ENCODE measurements at regions not wholly inside any gene's neighbourhood (a gene's known extent, or its start where the extent isn't known, plus 50 kb on each side); places are given as distances from the start of the nearest gene placed in this dataset.

DNA sequence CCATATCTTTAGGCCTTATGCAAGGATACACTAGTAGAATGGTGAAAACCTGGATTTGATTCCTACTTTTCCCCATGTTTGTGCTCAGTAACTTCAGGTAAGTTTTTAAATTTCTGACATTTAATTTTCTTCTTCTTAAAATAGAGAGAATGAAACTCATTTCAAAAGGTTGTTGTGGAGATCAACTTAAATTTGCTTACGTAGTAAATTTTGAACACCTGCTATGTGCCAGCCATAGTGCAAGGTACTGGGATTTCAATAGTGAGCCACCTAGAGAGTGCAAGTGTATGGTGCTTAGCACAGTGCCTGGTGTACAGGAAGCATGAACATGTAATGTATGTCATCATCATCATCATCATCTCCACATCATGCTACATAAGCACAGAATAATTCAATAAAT lies 73.6 kb upstream of the SMIM36 start:
- H4K20me1 ChIP-seq (ENCODE audit: control insufficient read depth, extremely low read depth, insufficient read depth, low read length), result no peaks in the 10 kb centered on the region
- no peaks in the 10 kb centered on the region for H3K36me3 ChIP-seq (ENCODE audit: control insufficient read depth in 2 of 2, extremely low read depth in 1 of 2, insufficient read depth in 2 of 2, low read length in 2 of 2)
- no peaks in the 10 kb centered on the region for H3K27me3 ChIP-seq (ENCODE audit: control insufficient read depth, extremely low read depth, insufficient read depth, low read length)
- no peak overlapping the region for H3K27ac ChIP-seq (ENCODE audit: control insufficient read depth, insufficient read depth, low read length)
- no peak for DNase-seq (ENCODE audit: low read depth, low spot score)
- no peaks in the 10 kb centered on the region for H3K9me1 ChIP-seq (ENCODE audit: control insufficient read depth, extremely low read depth, insufficient read depth, low read length)
- FAIRE-seq, result no peak
- no peak for TF ChIP-seq EZH2 (IDR thresholded peaks at IDR 0.05; ENCODE audit: low read length)
- TF ChIP-seq, protein P1, sequence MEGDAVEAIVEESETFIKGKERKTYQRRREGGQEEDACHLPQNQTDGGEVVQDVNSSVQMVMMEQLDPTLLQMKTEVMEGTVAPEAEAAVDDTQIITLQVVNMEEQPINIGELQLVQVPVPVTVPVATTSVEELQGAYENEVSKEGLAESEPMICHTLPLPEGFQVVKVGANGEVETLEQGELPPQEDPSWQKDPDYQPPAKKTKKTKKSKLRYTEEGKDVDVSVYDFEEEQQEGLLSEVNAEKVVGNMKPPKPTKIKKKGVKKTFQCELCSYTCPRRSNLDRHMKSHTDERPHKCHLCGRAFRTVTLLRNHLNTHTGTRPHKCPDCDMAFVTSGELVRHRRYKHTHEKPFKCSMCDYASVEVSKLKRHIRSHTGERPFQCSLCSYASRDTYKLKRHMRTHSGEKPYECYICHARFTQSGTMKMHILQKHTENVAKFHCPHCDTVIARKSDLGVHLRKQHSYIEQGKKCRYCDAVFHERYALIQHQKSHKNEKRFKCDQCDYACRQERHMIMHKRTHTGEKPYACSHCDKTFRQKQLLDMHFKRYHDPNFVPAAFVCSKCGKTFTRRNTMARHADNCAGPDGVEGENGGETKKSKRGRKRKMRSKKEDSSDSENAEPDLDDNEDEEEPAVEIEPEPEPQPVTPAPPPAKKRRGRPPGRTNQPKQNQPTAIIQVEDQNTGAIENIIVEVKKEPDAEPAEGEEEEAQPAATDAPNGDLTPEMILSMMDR (optimal IDR thresholded peaks at IDR 0.05 in 1 of 3, IDR thresholded peaks at IDR 0.05 in 1 of 3, conservative IDR thresholded peaks at IDR 0.05 in 1 of 3; ENCODE audit: extremely low read depth in 1 of 3, insufficient read depth in 2 of 3, low read length in 3 of 3), result no peak
- dilution Hi-C loops (cut with MboI; ENCODE audit: extremely low pct_ligation_motif_present, low sequenced_read_pairs), result no loop called here
- no peaks in the 10 kb centered on the region for H3K4me1 ChIP-seq (ENCODE audit: control insufficient read depth, extremely low read depth, insufficient read depth, low read length)
- H3K4me2 ChIP-seq (ENCODE audit: control insufficient read depth, extremely low read depth, insufficient read depth, low read depth, low read length), result no peak overlapping the region
- no peaks in the 10 kb centered on the region for H3K79me2 ChIP-seq (ENCODE audit: control insufficient read depth, insufficient read depth, low read length)
- no peak overlapping the region for H3K9ac ChIP-seq (ENCODE audit: control insufficient read depth, extremely low read depth, insufficient read depth, low read length)
- H3K9me3 ChIP-seq (ENCODE audit: control insufficient read depth, low read depth, low read length), result no peaks in the 10 kb centered on the region
- H2AFZ ChIP-seq (ENCODE audit: control insufficient read depth, low read length), result no peak overlapping the region
- H3K4me3 ChIP-seq (ENCODE audit: control insufficient read depth in 2 of 3, extremely low read depth in 1 of 3, insufficient read depth in 2 of 3, low read depth in 1 of 3, low read length in 3 of 3), result no peak overlapping the region

DNA sequence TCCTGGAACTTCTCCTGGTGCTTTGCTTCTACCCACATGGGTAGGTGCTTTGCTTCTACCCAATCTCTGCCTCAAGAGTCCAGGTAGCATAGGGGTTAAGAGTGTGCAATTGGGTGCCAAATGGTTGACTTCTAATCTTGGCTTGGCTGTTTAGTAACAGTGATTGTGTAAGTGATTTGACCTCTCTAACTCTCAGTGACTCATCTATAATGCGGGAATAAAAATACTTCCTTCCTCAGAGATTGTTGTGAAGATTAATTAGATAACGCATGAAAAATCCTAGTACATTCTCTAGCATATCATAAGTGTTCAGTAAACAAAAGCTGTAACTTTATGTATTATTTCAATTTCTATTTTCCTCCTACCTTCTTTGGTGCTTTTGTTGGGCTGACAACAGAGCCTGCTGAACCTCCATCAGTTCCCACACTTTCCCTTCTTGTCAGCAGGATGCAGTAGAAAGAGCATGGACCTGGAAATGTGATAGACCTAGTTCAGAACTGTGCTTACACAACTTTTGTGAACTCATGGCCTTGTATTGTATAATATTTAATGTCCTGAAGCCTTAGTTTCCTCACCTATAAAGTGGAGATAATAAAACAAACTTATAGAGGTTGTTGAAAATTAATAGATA lies 72.9 kb upstream of the SMIM36 start:
- TF ChIP-seq, protein P1 (optimal IDR thresholded peaks at IDR 0.05 in 1 of 3, IDR thresholded peaks at IDR 0.05 in 1 of 3, conservative IDR thresholded peaks at IDR 0.05 in 1 of 3; ENCODE audit: extremely low read depth in 1 of 3, insufficient read depth in 2 of 3, low read length in 3 of 3), result no peak
- TF ChIP-seq EZH2 (IDR thresholded peaks at IDR 0.05; ENCODE audit: low read length), result no peak
- dilution Hi-C loops (cut with MboI; ENCODE audit: extremely low pct_ligation_motif_present, low sequenced_read_pairs), result no loop called here
- Histone ChIP-seq H3K4me2 (ENCODE audit: control insufficient read depth, extremely low read depth, insufficient read depth, low read depth, low read length) (no peak overlapping the region), H3K9me3 (ENCODE audit: control insufficient read depth, low read depth, low read length) (no peaks in the 10 kb centered on the region), H3K36me3 (ENCODE audit: control insufficient read depth in 2 of 2, extremely low read depth in 1 of 2, insufficient read depth in 2 of 2, low read length in 2 of 2) (no peaks in the 10 kb centered on the region), H3K79me2 (ENCODE audit: control insufficient read depth, insufficient read depth, low read length) (no peaks in the 10 kb centered on the region), H3K27ac (ENCODE audit: control insufficient read depth, insufficient read depth, low read length) (no peak overlapping the region), H3K9me1 (ENCODE audit: control insufficient read depth, extremely low read depth, insufficient read depth, low read length) (no peaks in the 10 kb centered on the region), H2AFZ (ENCODE audit: control insufficient read depth, low read length) (no peak overlapping the region), H3K4me1 (ENCODE audit: control insufficient read depth, extremely low read depth, insufficient read depth, low read length) (no peaks in the 10 kb centered on the region), H3K4me3 (ENCODE audit: control insufficient read depth in 2 of 3, extremely low read depth in 1 of 3, insufficient read depth in 2 of 3, low read depth in 1 of 3, low read length in 3 of 3) (no peak overlapping the region), H4K20me1 (ENCODE audit: control insufficient read depth, extremely low read depth, insufficient read depth, low read length) (no peaks in the 10 kb centered on the region), H3K27me3 (ENCODE audit: control insufficient read depth, extremely low read depth, insufficient read depth, low read length) (no peaks in the 10 kb centered on the region), H3K9ac (ENCODE audit: control insufficient read depth, extremely low read depth, insufficient read depth, low read length) (no peak overlapping the region)
- FAIRE-seq, result no peak
- no peak for DNase-seq (ENCODE audit: low read depth, low spot score)

Measured in keratinocyte (primary cell).